Ishikawa (cell line): ENCODE measurements at regions not wholly inside any gene's neighbourhood (a gene's known extent, or its start where the extent isn't known, plus 50 kb on each side); places are given as distances from the start of the nearest gene placed in this dataset.

Source experiments
- CEBPB ChIP-seq: IDR thresholded peaks from 2 replicates; pipeline ENCODE4 v1.6.1; 2012
- CREB1 ChIP-seq: IDR thresholded peaks from 2 replicates; pipeline ENCODE4 v1.6.1; 2012; ENCODE audit warnings: low read depth
- EGR1 ChIP-seq: IDR thresholded peaks from 2 replicates; pipeline ENCODE4 v1.6.1; 2012
- EP300 ChIP-seq: IDR thresholded peaks from 2 replicates; pipeline ENCODE4 v1.6.1; 2012; ENCODE audit warnings: borderline replicate concordance
- FOXM1 ChIP-seq: IDR thresholded peaks from 2 replicates; pipeline ENCODE4 v1.6.1; 2012; ENCODE audit warnings: low read depth, borderline replicate concordance
- MAX ChIP-seq: IDR thresholded peaks from 2 replicates; pipeline ENCODE4 v1.6.1; 2012
- NFIC ChIP-seq: IDR thresholded peaks from 2 replicates; pipeline ENCODE4 v1.6.1; 2012
- RAD21 ChIP-seq: IDR thresholded peaks from 2 replicates; pipeline ENCODE4 v1.6.1; 2012; ENCODE audit warnings: low read depth
- TAF1 ChIP-seq: IDR thresholded peaks from 2 replicates; pipeline ENCODE4 v1.6.1; 2012; ENCODE audit warnings: low read depth, mild to moderate bottlenecking
- TCF12 ChIP-seq: IDR thresholded peaks from 2 replicates; pipeline ENCODE4 v1.6.1; 2012; ENCODE audit warnings: low read depth
- TEAD4 ChIP-seq: IDR thresholded peaks from 2 replicates; pipeline ENCODE4 v1.6.1; 2012
- YY1 ChIP-seq: IDR thresholded peaks from 2 replicates; pipeline ENCODE4 v1.6.1; 2012; ENCODE audit warnings: low read depth
- ZBTB7A ChIP-seq: IDR thresholded peaks from 2 replicates; pipeline ENCODE4 v1.6.1; 2012; ENCODE audit warnings: low read depth
- TF ChIP-seq, protein P1 (sequence below): IDR thresholded peaks from 2 replicates; pipeline ENCODE4 v1.6.1; 2012
- TF ChIP-seq, protein P2 (sequence below): IDR thresholded peaks from 2 replicates; pipeline ENCODE4 v1.6.1; 2012; ENCODE audit warnings: low read depth, mild to moderate bottlenecking

- TF ChIP-seq EP300 (no peak), MAX (no peak), TAF1 (no peak), CEBPB (no peak), EGR1 (no peak), FOXM1 (no peak), ZBTB7A (no peak), TEAD4 (no peak), YY1 (no peak), RAD21 (no peak)
- TF ChIP-seq, protein P1, sequence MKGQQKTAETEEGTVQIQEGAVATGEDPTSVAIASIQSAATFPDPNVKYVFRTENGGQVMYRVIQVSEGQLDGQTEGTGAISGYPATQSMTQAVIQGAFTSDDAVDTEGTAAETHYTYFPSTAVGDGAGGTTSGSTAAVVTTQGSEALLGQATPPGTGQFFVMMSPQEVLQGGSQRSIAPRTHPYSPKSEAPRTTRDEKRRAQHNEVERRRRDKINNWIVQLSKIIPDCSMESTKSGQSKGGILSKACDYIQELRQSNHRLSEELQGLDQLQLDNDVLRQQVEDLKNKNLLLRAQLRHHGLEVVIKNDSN: no peak
Measured at GRCh38 chr11:26078231-26078821, 253.6 kb upstream of the ANO3 start.

DNA sequence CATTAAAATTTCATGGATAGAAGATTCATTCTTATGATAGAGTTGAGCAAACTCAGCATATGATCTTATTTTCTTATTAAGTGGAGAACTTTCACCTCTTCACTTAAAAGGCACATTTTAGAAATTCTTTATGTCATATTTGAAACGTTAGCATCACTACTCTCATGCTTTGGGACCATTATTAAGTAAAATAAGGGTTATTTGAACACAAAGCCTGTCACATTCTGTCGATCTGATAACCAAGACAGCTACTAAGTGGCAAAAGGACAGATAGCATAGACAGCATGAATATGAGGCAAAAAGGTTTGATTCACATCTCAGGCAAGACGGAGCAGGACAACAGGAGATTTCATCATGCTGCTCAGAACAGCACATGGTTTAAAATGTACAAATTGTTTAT, 247.6 kb upstream of the ANO3 start:
- TF ChIP-seq YY1 (no peak), TAF1 (no peak), TCF12 (no peak), FOXM1 (no peak), EGR1 (no peak), NFIC (no peak), MAX (no peak), EP300 (no peak), TEAD4 (no peak), CREB1 (no peak)
- TF ChIP-seq, protein P2, sequence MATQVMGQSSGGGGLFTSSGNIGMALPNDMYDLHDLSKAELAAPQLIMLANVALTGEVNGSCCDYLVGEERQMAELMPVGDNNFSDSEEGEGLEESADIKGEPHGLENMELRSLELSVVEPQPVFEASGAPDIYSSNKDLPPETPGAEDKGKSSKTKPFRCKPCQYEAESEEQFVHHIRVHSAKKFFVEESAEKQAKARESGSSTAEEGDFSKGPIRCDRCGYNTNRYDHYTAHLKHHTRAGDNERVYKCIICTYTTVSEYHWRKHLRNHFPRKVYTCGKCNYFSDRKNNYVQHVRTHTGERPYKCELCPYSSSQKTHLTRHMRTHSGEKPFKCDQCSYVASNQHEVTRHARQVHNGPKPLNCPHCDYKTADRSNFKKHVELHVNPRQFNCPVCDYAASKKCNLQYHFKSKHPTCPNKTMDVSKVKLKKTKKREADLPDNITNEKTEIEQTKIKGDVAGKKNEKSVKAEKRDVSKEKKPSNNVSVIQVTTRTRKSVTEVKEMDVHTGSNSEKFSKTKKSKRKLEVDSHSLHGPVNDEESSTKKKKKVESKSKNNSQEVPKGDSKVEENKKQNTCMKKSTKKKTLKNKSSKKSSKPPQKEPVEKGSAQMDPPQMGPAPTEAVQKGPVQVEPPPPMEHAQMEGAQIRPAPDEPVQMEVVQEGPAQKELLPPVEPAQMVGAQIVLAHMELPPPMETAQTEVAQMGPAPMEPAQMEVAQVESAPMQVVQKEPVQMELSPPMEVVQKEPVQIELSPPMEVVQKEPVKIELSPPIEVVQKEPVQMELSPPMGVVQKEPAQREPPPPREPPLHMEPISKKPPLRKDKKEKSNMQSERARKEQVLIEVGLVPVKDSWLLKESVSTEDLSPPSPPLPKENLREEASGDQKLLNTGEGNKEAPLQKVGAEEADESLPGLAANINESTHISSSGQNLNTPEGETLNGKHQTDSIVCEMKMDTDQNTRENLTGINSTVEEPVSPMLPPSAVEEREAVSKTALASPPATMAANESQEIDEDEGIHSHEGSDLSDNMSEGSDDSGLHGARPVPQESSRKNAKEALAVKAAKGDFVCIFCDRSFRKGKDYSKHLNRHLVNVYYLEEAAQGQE: no peak

DNA sequence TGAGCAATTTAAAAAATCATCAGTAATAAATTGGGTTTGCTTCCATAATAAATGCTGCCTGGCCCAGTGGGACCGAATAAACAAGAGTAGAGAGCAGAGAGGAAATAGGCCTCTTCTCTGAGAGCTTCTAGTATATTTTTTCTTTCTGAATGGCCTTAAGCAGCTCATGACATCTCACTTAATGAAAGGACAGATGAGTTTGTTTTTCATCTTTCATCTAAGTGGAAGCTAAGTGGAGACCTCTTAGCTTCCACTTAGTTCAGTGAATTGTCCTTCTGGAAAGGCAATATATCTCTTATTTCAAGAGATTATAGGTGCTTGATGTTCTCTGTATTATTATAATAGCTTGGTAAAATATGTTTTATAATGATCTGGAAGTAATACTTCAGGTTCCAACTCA, 245.9 kb upstream of the ANO3 start:
- no peak for TF ChIP-seq TEAD4
- no peak for TF ChIP-seq CEBPB
- TF ChIP-seq RAD21: no peak
- TF ChIP-seq, protein P1: no peak
- no peak for TF ChIP-seq TAF1
- TF ChIP-seq NFIC: no peak
- TF ChIP-seq ZBTB7A: no peak
- no peak for TF ChIP-seq MAX
- no peak for TF ChIP-seq EGR1
- no peak for TF ChIP-seq CREB1
- no peak for TF ChIP-seq EP300
- TF ChIP-seq, protein P2: no peak
- TF ChIP-seq FOXM1: no peak
- TF ChIP-seq YY1: no peak

DNA sequence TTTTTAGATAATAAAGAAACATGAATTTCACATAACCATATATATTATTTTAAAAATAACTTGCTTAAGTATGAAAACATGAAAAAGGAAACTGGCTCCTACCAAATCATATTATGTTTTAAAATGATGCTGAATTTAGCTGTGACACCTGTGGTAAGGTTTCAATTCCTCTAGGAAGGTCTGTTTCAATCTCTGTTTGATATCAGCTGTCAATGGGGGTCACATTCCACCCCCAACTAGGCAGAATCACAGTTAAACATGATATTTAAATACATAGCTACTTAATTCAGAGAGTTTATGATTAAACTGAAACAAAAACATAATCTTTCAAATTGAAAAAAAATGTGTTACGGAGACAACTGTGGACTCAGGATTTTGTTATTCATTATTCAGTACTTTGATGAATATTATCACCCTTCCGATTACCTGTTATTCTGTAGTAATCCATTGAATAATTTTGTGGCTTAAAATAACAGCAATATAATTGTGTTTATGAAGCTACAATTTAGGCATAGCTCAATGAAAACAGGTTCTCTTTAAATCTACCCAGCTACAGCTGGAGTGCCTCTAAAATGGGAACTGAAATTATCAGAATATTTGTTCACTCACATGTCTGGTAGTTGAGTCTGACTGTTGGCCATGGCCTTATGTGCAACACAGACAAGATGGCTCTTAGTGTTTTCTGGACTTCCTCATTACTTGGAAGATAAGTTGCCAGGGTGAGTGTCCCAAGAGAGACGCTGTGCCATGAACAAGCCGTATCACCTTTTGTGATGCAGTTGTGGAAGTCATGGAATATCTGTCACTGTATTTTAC, 244.6 kb upstream of the ANO3 start:
- TF ChIP-seq, protein P2: no peak
- no peak for TF ChIP-seq RAD21
- TF ChIP-seq, protein P1: no peak
